BJ (cell line): ENCODE measurements at regions not wholly inside any gene's neighbourhood (a gene's known extent, or its start where the extent isn't known, plus 50 kb on each side); places are given as distances from the start of the nearest gene placed in this dataset.

ENCODE experiments used
- CTCF ChIA-PET: fragments of 350-600 bp; formaldehyde crosslinking; extraction: SDS; loops from one replicate; lab custom pipeline; 2021; ENCODE audit warnings: antibody characterized with exemption, inconsistent platforms; lab: Yijun Ruan, JAX
- POLR2A ChIA-PET: fragments of 300-600 bp; sonication (Branson Sonifier 250); formaldehyde crosslinking; extraction: SDS; loops from one replicate; lab custom pipeline; 2021; ENCODE audit warnings: antibody characterized with exemption; lab: Charles Lee
- DNase-seq: peaks from one replicate; pipeline ENCODE4 v3.0.0-alpha.2; 2011; ENCODE audit warnings: low read depth
- H3K27me3 ChIP-seq: 2 replicates; pipeline ENCODE4 v1.6.0; 2011; ENCODE audit warnings: low read length; ENCODE audit not compliant: control insufficient read depth, insufficient read depth
- H3K36me3 ChIP-seq: 2 replicates; pipeline ENCODE4 v1.5.1; 2011; ENCODE audit warnings: low read length; ENCODE audit not compliant: control insufficient read depth, insufficient read depth
- H3K4me3 ChIP-seq: 2 replicates; pipeline ENCODE4 v1.5.1; 2011; ENCODE audit warnings: low read depth, mild to moderate bottlenecking, control low read depth, low read length
- TF ChIP-seq, protein P1 (sequence below): IDR thresholded peaks from 2 replicates; pipeline ENCODE4 v1.5.1; 2011; ENCODE audit warnings: low read depth, mild to moderate bottlenecking, control low read depth, inconsistent platforms, low read length, moderate library complexity; ENCODE audit not compliant: insufficient read depth

DNA sequence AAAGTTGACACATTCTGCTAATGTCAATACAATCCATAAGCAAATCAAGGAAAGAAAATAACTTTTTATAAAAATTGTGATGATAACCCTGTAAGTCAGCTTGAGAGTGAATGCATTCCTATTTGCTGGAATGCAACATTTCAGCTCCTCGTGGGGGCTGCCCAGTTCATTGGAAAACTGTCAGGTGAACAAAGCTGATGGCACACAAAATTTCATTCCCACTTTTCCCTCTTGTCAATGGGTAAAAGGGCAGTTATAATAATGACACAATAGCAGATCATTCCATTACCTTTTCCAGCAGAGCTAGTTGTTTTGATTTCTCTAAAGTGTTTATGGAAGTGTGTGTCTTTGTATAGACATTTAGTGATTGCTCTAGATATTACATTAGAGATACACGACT lies 1124.6 kb upstream of the MAP3K7 start:
- no peaks in the 10 kb centered on the region for H3K36me3 ChIP-seq
- CTCF ChIA-PET = no interaction called here
- no peak overlapping the region for H3K4me3 ChIP-seq
- TF ChIP-seq, protein P1, sequence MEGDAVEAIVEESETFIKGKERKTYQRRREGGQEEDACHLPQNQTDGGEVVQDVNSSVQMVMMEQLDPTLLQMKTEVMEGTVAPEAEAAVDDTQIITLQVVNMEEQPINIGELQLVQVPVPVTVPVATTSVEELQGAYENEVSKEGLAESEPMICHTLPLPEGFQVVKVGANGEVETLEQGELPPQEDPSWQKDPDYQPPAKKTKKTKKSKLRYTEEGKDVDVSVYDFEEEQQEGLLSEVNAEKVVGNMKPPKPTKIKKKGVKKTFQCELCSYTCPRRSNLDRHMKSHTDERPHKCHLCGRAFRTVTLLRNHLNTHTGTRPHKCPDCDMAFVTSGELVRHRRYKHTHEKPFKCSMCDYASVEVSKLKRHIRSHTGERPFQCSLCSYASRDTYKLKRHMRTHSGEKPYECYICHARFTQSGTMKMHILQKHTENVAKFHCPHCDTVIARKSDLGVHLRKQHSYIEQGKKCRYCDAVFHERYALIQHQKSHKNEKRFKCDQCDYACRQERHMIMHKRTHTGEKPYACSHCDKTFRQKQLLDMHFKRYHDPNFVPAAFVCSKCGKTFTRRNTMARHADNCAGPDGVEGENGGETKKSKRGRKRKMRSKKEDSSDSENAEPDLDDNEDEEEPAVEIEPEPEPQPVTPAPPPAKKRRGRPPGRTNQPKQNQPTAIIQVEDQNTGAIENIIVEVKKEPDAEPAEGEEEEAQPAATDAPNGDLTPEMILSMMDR = no peak
- POLR2A ChIA-PET = no interaction called here
- no peaks in the 10 kb centered on the region for H3K27me3 ChIP-seq
- no peak for DNase-seq

DNA sequence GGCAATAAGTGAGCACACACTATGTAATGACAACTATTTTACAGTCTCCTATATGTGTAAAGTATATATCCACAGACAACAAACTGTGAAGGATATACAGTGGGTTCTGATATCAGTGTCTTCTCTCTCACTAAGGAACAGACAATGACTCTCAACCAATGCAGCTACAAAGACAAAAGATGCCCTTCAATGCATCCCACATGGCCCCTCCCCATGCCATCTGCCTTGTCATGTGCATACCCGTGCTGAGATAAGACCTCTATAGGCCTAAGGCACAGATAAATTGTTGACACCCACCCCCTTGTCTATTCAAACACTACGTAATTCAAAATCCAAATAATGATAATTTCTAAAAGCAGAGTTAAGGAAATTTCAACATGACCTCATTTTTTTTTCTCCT lies 1123.5 kb upstream of the MAP3K7 start:
- no peaks in the 10 kb centered on the region for H3K36me3 ChIP-seq
- DNase-seq = no peak
- no peaks in the 10 kb centered on the region for H3K27me3 ChIP-seq
- ChIA-PET POLR2A (no interaction called here), CTCF (no interaction called here)
- TF ChIP-seq, protein P1 = no peak
- no peak overlapping the region for H3K4me3 ChIP-seq

DNA sequence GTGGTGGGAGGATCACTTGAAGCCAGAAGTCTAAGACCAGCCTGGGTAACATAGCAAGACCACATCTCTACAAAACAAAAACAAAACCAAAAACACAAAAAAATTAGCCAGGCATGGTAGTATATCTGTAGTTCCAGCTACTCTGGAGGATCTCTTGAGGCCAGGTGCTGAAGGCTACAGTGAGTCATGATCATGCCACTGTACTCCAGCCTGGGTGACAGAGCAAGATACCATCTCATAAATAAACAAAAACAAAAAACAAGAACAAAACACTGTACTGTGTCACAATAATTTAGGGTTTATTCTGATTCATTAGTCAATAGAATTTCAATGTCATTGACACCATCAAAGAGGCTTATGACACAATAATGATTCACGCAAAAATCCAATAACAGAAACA lies 1121.7 kb upstream of the MAP3K7 start:
- POLR2A ChIA-PET = no interaction called here
- no peak for DNase-seq

DNA sequence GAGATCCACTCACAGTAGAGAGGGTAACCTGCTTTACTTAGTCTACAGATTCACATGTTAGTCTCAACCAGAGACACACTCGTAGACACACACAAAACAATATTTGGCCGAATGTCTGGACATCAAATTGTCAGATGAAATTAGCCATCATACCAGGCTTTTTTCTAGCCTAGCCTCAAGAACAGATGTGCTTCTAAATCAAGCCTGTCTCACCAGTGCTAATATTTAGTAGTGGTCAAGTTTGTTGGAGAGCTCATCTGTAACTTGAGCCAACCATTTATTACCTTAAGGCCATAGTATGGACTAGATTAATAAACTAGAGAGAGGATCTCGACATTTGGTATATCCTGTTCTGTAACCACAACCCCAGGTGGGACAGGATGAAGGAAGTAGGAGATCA lies 1118.8 kb upstream of the MAP3K7 start:
- TF ChIP-seq, protein P1 = no peak
- Histone ChIP-seq H3K4me3 (no peak overlapping the region), H3K36me3 (no peaks in the 10 kb centered on the region), H3K27me3 (no peaks in the 10 kb centered on the region)
- ChIA-PET CTCF (no interaction called here), POLR2A (no interaction called here)
- no peak for DNase-seq

More for the DNA sequence above, 1121.7 kb upstream of the MAP3K7 start:
- TF ChIP-seq, protein P1 = no peak
- CTCF ChIA-PET = no interaction called here
- no peak overlapping the region for H3K4me3 ChIP-seq
- H3K36me3 ChIP-seq = no peaks in the 10 kb centered on the region
- H3K27me3 ChIP-seq = no peaks in the 10 kb centered on the region

DNA sequence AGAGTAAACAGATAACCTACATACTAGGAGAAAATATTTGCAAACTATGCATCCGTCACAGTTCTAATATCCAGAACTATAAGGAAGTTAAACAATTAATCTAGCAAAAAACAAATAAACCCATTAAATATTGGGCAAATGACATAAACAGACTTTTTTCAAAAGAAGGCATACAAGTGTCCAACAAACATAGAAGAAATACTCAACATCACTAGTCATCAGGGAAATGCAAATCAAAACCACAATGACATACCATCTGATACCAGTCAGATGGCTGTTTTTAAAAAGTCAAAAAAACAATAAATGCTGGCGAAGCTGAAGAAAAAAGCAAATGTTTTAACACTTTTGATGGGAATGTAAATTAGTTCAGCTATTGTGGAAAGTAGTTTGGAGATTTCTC lies 1117.7 kb upstream of the MAP3K7 start:
- no peak overlapping the region for H3K4me3 ChIP-seq
- POLR2A ChIA-PET = no interaction called here
- no peaks in the 10 kb centered on the region for H3K27me3 ChIP-seq
- TF ChIP-seq, protein P1 = no peak
- CTCF ChIA-PET = no interaction called here
- H3K36me3 ChIP-seq = no peaks in the 10 kb centered on the region
- DNase-seq = no peak
